OCI-LY1 (cell line): ENCODE measurements at regions not wholly inside any gene's neighbourhood (a gene's known extent, or its start where the extent isn't known, plus 50 kb on each side); places are given as distances from the start of the nearest gene placed in this dataset.
"Not testable (repeated sequence)": the region's sequence is repeated elsewhere in the genome, so short reads cannot be mapped to it uniquely, and the experiment has no call there.

Experiments used
- H2AFZ ChIP-seq: fragments of 200-600 bp; sonication (generic), shearing (Covaris generic); 2 replicates; pipeline ENCODE4 v1.6.0; 2014; ENCODE audit warnings: antibody characterized with exemption, mild to moderate bottlenecking, low read length
- H3F3A ChIP-seq: fragments of 200-600 bp; sonication (generic), shearing (Covaris generic); 2 replicates; pipeline ENCODE4 v1.6.0; 2014; ENCODE audit warnings: mild to moderate bottlenecking, antibody characterized with exemption, low read length, moderate library complexity; ENCODE audit not compliant: insufficient read depth
- H3K27ac ChIP-seq: fragments of 200-600 bp; sonication (generic); 2 replicates; pipeline ENCODE4 v1.5.1; 2014; ENCODE audit warnings: low read length, mixed run types, mild to moderate bottlenecking, low read depth; ENCODE audit not compliant: poor library complexity, severe bottlenecking
- H3K27me3 ChIP-seq: fragments of 200-600 bp; sonication (generic); 2 replicates; pipeline ENCODE4 v1.6.0; 2014; ENCODE audit warnings: antibody characterized with exemption, mild to moderate bottlenecking, low read length, moderate library complexity; ENCODE audit not compliant: insufficient read depth
- H3K36me3 ChIP-seq: fragments of 200-600 bp; sonication (generic); 2 replicates; pipeline ENCODE4 v1.6.1; 2014; ENCODE audit warnings: mild to moderate bottlenecking, antibody characterized with exemption, low read length, moderate library complexity, mixed read lengths; ENCODE audit not compliant: insufficient read depth
- H3K4me1 ChIP-seq: fragments of 200-600 bp; sonication (generic); 2 replicates; pipeline ENCODE4 v1.5.1; 2014; ENCODE audit warnings: mild to moderate bottlenecking, low read length, moderate library complexity; ENCODE audit not compliant: insufficient read depth, severe bottlenecking
- H3K4me2 ChIP-seq: fragments of 200-600 bp; sonication (generic), shearing (Covaris generic); 2 replicates; pipeline ENCODE4 v1.6.1; 2014; ENCODE audit warnings: low read length
- H3K4me3 ChIP-seq: fragments of 200-600 bp; sonication (generic); 2 replicates; pipeline ENCODE4 v1.5.1; 2014; ENCODE audit warnings: low read length, low read depth, mild to moderate bottlenecking, mixed read lengths; ENCODE audit not compliant: poor library complexity, severe bottlenecking
- H3K79me2 ChIP-seq: fragments of 200-600 bp; shearing (Covaris generic); 2 replicates; pipeline ENCODE4 v1.6.1; 2016; ENCODE audit warnings: mixed run types, low read length, mixed read lengths; ENCODE audit not compliant: insufficient read depth
- H3K9ac ChIP-seq: fragments of 200-600 bp; sonication (generic), shearing (Covaris generic); 2 replicates; pipeline ENCODE4 v1.6.1; 2014; ENCODE audit warnings: mild to moderate bottlenecking, low read length, mixed read lengths
- H3K9me2 ChIP-seq: fragments of 200-600 bp; sonication (generic), shearing (Covaris generic); 2 replicates; pipeline ENCODE4 v1.6.1; 2014; ENCODE audit warnings: low read depth, mild to moderate bottlenecking, low read length, mixed read lengths
- H3K9me3 ChIP-seq: fragments of 200-600 bp; shearing (Covaris generic); 2 replicates; pipeline ENCODE4 v1.6.1; 2014; ENCODE audit warnings: low read length, mixed read lengths
- H4K20me1 ChIP-seq: fragments of 200-600 bp; sonication (generic), shearing (Covaris generic); 2 replicates; pipeline ENCODE4 v1.6.0; 2016; ENCODE audit warnings: mild to moderate bottlenecking, low read length; ENCODE audit not compliant: insufficient read depth
- CTCF ChIP-seq: fragments of 200-600 bp; sonication (generic), shearing (Covaris generic); IDR thresholded peaks from 2 replicates; pipeline ENCODE4 v1.5.1; 2017; ENCODE audit warnings: mild to moderate bottlenecking, antibody characterized with exemption, low read length, moderate library complexity, mixed read lengths
- EZH2 ChIP-seq: fragments of 200-600 bp; sonication (generic), shearing (Covaris generic); IDR thresholded peaks from 2 replicates; pipeline ENCODE4 v1.8.0; 2017; ENCODE audit warnings: borderline replicate concordance, mixed run types, mild to moderate bottlenecking, antibody characterized with exemption, low read length, moderate library complexity, mixed read lengths

- no peak for TF ChIP-seq EZH2
- no peak for TF ChIP-seq CTCF
- Histone ChIP-seq H3F3A (no peaks in the 10 kb centered on the region), H3K36me3 (no peaks in the 10 kb centered on the region), H3K27ac (no peak overlapping the region), H3K79me2 (no peaks in the 10 kb centered on the region), H3K9me2 (no peaks in the 10 kb centered on the region), H3K4me1 (no peaks in the 10 kb centered on the region), H3K9me3 (0 out of 2 replicates have a peak, but pooled peaks cover 7% of the 10 kb centered on the region), H4K20me1 (no peaks in the 10 kb centered on the region), H3K27me3 (no peaks in the 10 kb centered on the region), H3K4me3 (no peak overlapping the region), H3K9ac (no peak overlapping the region), H2AFZ (peak overlapping the region; percentile 21; the same call in 1 of the 2 replicates), H3K4me2 (no peak overlapping the region)
These were observed 504.3 kb downstream of the SOX11 start for GRCh38 chr2:6196449-6196848.

DNA sequence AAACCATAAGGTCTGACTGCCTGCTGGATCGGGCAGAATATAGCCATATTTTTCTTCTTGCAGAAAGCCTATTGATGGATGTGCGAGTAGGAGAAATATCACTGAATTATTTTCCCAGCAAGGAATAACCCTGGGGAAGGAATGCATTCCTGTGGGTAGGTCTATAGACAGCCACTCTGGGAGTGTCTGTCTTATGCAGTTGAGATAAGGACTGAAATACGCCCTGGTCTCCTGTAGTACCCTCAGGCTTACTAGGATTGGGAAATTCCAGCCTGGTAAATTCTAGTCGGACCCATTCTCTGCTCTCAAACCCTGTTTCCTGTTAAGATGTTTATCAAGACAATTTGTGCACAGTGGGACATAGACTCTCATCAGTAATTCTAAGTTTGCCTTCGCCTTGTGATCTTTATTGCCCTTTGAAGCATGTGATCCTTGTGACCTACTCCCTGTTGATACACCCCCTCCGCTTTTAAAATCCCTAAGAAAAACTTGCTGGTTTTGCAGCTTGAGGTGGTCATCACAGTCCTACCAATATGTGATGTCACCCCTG lies 506.3 kb downstream of the SOX11 start:
- H3F3A ChIP-seq, H3K4me2 ChIP-seq, H3K27ac ChIP-seq, H3K36me3 ChIP-seq, H3K9me3 ChIP-seq, H4K20me1 ChIP-seq, H3K79me2 ChIP-seq, H2AFZ ChIP-seq, H3K9ac ChIP-seq, H3K27me3 ChIP-seq, H3K4me1 ChIP-seq, H3K9me2 ChIP-seq, H3K4me3 ChIP-seq: not testable (repeated sequence)

- Histone ChIP-seq H3K27me3 (no peaks in the 10 kb centered on the region), H3K36me3 (no peaks in the 10 kb centered on the region; the same call in 1 of the 2 replicates), H3K9me3 (peaks cover 13% of the 10 kb centered on the region; the same call in 1 of the 2 replicates), H4K20me1 (no peaks in the 10 kb centered on the region), H3K4me3 (no peak overlapping the region), H3K9me2 (no peaks in the 10 kb centered on the region), H3K4me2 (no peak overlapping the region), H3K79me2 (no peaks in the 10 kb centered on the region), H3K4me1 (peaks cover 18% of the 10 kb centered on the region), H3K27ac (no peak overlapping the region), H3K9ac (no peak overlapping the region), H3F3A (no peaks in the 10 kb centered on the region), H2AFZ (no peak overlapping the region)
- TF ChIP-seq EZH2 (no peak), CTCF (no peak)
These were observed 510.6 kb downstream of the SOX11 start for GRCh38 chr2:6202756-6203155.

- no peaks in the 10 kb centered on the region for H3K27me3 ChIP-seq
- TF ChIP-seq EZH2 (no peak), CTCF (no peak)
- H3K79me2 ChIP-seq, result no peaks in the 10 kb centered on the region
These were observed 511.2 kb downstream of the SOX11 start for GRCh38 chr2:6203291-6203959.

More at GRCh38 chr2:6203291-6203959, 511.2 kb downstream of the SOX11 start:
- Histone ChIP-seq H3K4me1 (peaks cover 18% of the 10 kb centered on the region), H3K9ac (no peak overlapping the region), H3K27ac (no peak overlapping the region), H4K20me1 (no peaks in the 10 kb centered on the region), H3K4me2 (no peak overlapping the region), H3K36me3 (no peaks in the 10 kb centered on the region; the same call in 1 of the 2 replicates), H3F3A (no peaks in the 10 kb centered on the region), H3K9me3 (peaks cover 13% of the 10 kb centered on the region; the same call in 1 of the 2 replicates), H3K4me3 (no peak overlapping the region), H2AFZ (no peak overlapping the region), H3K9me2 (no peaks in the 10 kb centered on the region)
